BLaER1 (cell line): ENCODE measurements at regions not wholly inside any gene's neighbourhood (a gene's known extent, or its start where the extent isn't known, plus 50 kb on each side); places are given as distances from the start of the nearest gene placed in this dataset.

Source experiments
- H3K27ac ChIP-seq: shearing (Covaris generic); formaldehyde crosslinking; 2 replicates; pipeline ENCODE4 v1.8.1; 2022
- H3K27me3 ChIP-seq: shearing (Covaris generic); formaldehyde crosslinking; 2 replicates; pipeline ENCODE4 v1.8.1; 2022
- H3K36me3 ChIP-seq: shearing (Covaris generic); formaldehyde crosslinking; 2 replicates; pipeline ENCODE4 v1.8.1; 2022
- H3K4me1 ChIP-seq: shearing (Covaris generic); formaldehyde crosslinking; 2 replicates; pipeline ENCODE4 v1.8.1; 2022
- H3K4me2 ChIP-seq: shearing (Covaris generic); formaldehyde crosslinking; 2 replicates; pipeline ENCODE4 v1.8.1; 2022
- H3K4me3 ChIP-seq: shearing (Covaris generic); formaldehyde crosslinking; 2 replicates; pipeline ENCODE4 v1.8.1; 2022
- H3K9ac ChIP-seq: shearing (Covaris generic); formaldehyde crosslinking; 2 replicates; pipeline ENCODE4 v1.8.1; 2022
- H3K9me3 ChIP-seq: shearing (Covaris generic); formaldehyde crosslinking; 2 replicates; pipeline ENCODE4 v1.8.1; 2022
- H4K20me1 ChIP-seq: shearing (Covaris generic); formaldehyde crosslinking; 2 replicates; pipeline ENCODE4 v1.8.1; 2022
- Cebpa-rat ChIP-seq: shearing (Covaris generic); IDR thresholded peaks from 2 replicates; pipeline ENCODE4 v1.8.1; 2022

- Histone ChIP-seq H3K4me1 (no peaks in the 10 kb centered on the region), H3K36me3 (no peaks in the 10 kb centered on the region), H3K4me3 (no peak overlapping the region), H3K9me3 (peaks cover 38% of the 10 kb centered on the region), H3K27me3 (no peaks in the 10 kb centered on the region), H4K20me1 (no peaks in the 10 kb centered on the region), H3K27ac (no peak overlapping the region), H3K9ac (no peak overlapping the region), H3K4me2 (no peak overlapping the region)
- no peak for TF ChIP-seq Cebpa-rat
Observed at GRCh38 chr4:167581449-167581965, 347.2 kb upstream of the SPOCK3 start.

- TF ChIP-seq Cebpa-rat, result no peak
- peaks cover under 1% of the 10 kb centered on the region; the same call in 1 of the 2 replicates for H3K9me3 ChIP-seq
- H3K9ac ChIP-seq, result no peak overlapping the region
- no peaks in the 10 kb centered on the region for H4K20me1 ChIP-seq
- H3K27me3 ChIP-seq, result no peaks in the 10 kb centered on the region
- no peaks in the 10 kb centered on the region for H3K36me3 ChIP-seq
- H3K4me2 ChIP-seq, result no peak overlapping the region
- H3K27ac ChIP-seq, result no peak overlapping the region
- no peak overlapping the region for H3K4me3 ChIP-seq
- H3K4me1 ChIP-seq, result peaks cover 5% of the 10 kb centered on the region; the same call in 1 of the 2 replicates
Observed at GRCh38 chr4:167587361-167587760, 353.1 kb upstream of the SPOCK3 start.

- no peaks in the 10 kb centered on the region for H3K4me1 ChIP-seq
- no peaks in the 10 kb centered on the region for H3K27me3 ChIP-seq
- H3K36me3 ChIP-seq, result no peaks in the 10 kb centered on the region
- no peak overlapping the region for H3K4me3 ChIP-seq
- H3K9ac ChIP-seq, result no peak overlapping the region
- H4K20me1 ChIP-seq, result no peaks in the 10 kb centered on the region
- H3K4me2 ChIP-seq, result no peak overlapping the region
- no peaks in the 10 kb centered on the region for H3K9me3 ChIP-seq
- no peak overlapping the region for H3K27ac ChIP-seq
- no peak for TF ChIP-seq Cebpa-rat
Observed at GRCh38 chr4:167595898-167596297, 361.6 kb upstream of the SPOCK3 start.

GRCh38 chr4:167602157-167602556 lies 367.9 kb upstream of the SPOCK3 start:
- Histone ChIP-seq H3K4me3 (no peak overlapping the region), H3K27ac (no peak overlapping the region), H3K4me2 (no peak overlapping the region), H3K4me1 (no peaks in the 10 kb centered on the region), H3K9ac (no peak overlapping the region), H3K27me3 (no peaks in the 10 kb centered on the region), H4K20me1 (no peaks in the 10 kb centered on the region), H3K9me3 (no peaks in the 10 kb centered on the region), H3K36me3 (no peaks in the 10 kb centered on the region)
- no peak for TF ChIP-seq Cebpa-rat

GRCh38 chr4:167606551-167606950 lies 372.3 kb upstream of the SPOCK3 start:
- H3K36me3 ChIP-seq, result no peaks in the 10 kb centered on the region
- no peak overlapping the region for H3K4me2 ChIP-seq
- no peak overlapping the region for H3K27ac ChIP-seq
- H3K4me3 ChIP-seq, result no peak overlapping the region
- TF ChIP-seq Cebpa-rat, result no peak
- H3K27me3 ChIP-seq, result no peaks in the 10 kb centered on the region
- no peak overlapping the region for H3K9ac ChIP-seq
- H3K9me3 ChIP-seq, result no peaks in the 10 kb centered on the region
- no peaks in the 10 kb centered on the region for H3K4me1 ChIP-seq
- no peaks in the 10 kb centered on the region for H4K20me1 ChIP-seq

- H3K9me3 ChIP-seq, result no peaks in the 10 kb centered on the region
- no peak for TF ChIP-seq Cebpa-rat
Observed at GRCh38 chr4:167613381-167613780, 379.1 kb upstream of the SPOCK3 start.

GRCh38 chr4:167614866-167615265 lies 380.6 kb upstream of the SPOCK3 start:
- no peak for TF ChIP-seq Cebpa-rat
- Histone ChIP-seq H3K4me2 (no peak overlapping the region), H3K27me3 (no peaks in the 10 kb centered on the region), H3K4me1 (no peaks in the 10 kb centered on the region), H3K9me3 (no peaks in the 10 kb centered on the region), H3K4me3 (no peak overlapping the region), H3K9ac (no peak overlapping the region), H3K36me3 (no peaks in the 10 kb centered on the region), H4K20me1 (no peaks in the 10 kb centered on the region), H3K27ac (no peak overlapping the region)

More at GRCh38 chr4:167613381-167613780, 379.1 kb upstream of the SPOCK3 start:
- Histone ChIP-seq H3K27ac (no peak overlapping the region), H3K4me2 (no peak overlapping the region), H3K4me3 (no peak overlapping the region), H3K4me1 (no peaks in the 10 kb centered on the region), H3K27me3 (no peaks in the 10 kb centered on the region), H3K36me3 (no peaks in the 10 kb centered on the region), H4K20me1 (no peaks in the 10 kb centered on the region), H3K9ac (no peak overlapping the region)

GRCh38 chr4:167616476-167616875 lies 382.2 kb upstream of the SPOCK3 start:
- Histone ChIP-seq H3K4me3 (no peak overlapping the region), H3K4me1 (no peaks in the 10 kb centered on the region), H3K27ac (no peak overlapping the region), H4K20me1 (no peaks in the 10 kb centered on the region), H3K9ac (no peak overlapping the region), H3K4me2 (no peak overlapping the region), H3K36me3 (no peaks in the 10 kb centered on the region), H3K9me3 (no peaks in the 10 kb centered on the region), H3K27me3 (no peaks in the 10 kb centered on the region)
- no peak for TF ChIP-seq Cebpa-rat

GRCh38 chr4:167622481-167623240 lies 388.4 kb upstream of the SPOCK3 start:
- Histone ChIP-seq H4K20me1 (no peaks in the 10 kb centered on the region), H3K36me3 (no peaks in the 10 kb centered on the region), H3K27me3 (no peaks in the 10 kb centered on the region), H3K9me3 (no peaks in the 10 kb centered on the region), H3K9ac (no peak overlapping the region), H3K4me1 (no peaks in the 10 kb centered on the region), H3K4me2 (no peak overlapping the region), H3K4me3 (no peak overlapping the region), H3K27ac (no peak overlapping the region)
- no peak for TF ChIP-seq Cebpa-rat

GRCh38 chr4:167623241-167623572 lies 388.9 kb upstream of the SPOCK3 start:
- H3K27ac ChIP-seq, result no peak overlapping the region

More at GRCh38 chr4:167623241-167623572, 388.9 kb upstream of the SPOCK3 start:
- no peak overlapping the region for H3K4me2 ChIP-seq
- no peak overlapping the region for H3K4me3 ChIP-seq
- no peaks in the 10 kb centered on the region for H3K9me3 ChIP-seq
- no peaks in the 10 kb centered on the region for H3K36me3 ChIP-seq
- H4K20me1 ChIP-seq, result no peaks in the 10 kb centered on the region
- H3K27me3 ChIP-seq, result no peaks in the 10 kb centered on the region
- H3K4me1 ChIP-seq, result no peaks in the 10 kb centered on the region
- H3K9ac ChIP-seq, result no peak overlapping the region
- TF ChIP-seq Cebpa-rat, result no peak
